ENCODE measurements at regions not wholly inside any gene's neighbourhood (a gene's known extent, or its start where the extent isn't known, plus 50 kb on each side); places are given as distances from the start of the nearest gene placed in this dataset.

- TF ChIP-seq, protein P1, sequence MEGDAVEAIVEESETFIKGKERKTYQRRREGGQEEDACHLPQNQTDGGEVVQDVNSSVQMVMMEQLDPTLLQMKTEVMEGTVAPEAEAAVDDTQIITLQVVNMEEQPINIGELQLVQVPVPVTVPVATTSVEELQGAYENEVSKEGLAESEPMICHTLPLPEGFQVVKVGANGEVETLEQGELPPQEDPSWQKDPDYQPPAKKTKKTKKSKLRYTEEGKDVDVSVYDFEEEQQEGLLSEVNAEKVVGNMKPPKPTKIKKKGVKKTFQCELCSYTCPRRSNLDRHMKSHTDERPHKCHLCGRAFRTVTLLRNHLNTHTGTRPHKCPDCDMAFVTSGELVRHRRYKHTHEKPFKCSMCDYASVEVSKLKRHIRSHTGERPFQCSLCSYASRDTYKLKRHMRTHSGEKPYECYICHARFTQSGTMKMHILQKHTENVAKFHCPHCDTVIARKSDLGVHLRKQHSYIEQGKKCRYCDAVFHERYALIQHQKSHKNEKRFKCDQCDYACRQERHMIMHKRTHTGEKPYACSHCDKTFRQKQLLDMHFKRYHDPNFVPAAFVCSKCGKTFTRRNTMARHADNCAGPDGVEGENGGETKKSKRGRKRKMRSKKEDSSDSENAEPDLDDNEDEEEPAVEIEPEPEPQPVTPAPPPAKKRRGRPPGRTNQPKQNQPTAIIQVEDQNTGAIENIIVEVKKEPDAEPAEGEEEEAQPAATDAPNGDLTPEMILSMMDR (IDR thresholded peaks at IDR 0.05) = no peak
- no peak for TF ChIP-seq EP300 (IDR thresholded peaks at IDR 0.05; ENCODE audit: low read depth)
- TF ChIP-seq POLR2A (IDR thresholded peaks at IDR 0.05) = no peak
Measured at GRCh38 chr10:55283031-55283430, 482.0 kb upstream of the PCDH15 start.
